ENCODE measurements at regions not wholly inside any gene's neighbourhood (a gene's known extent, or its start where the extent isn't known, plus 50 kb on each side); places are given as distances from the start of the nearest gene placed in this dataset.

GRCh38 chr17:13212860-13213259 lies 195.0 kb upstream of the ELAC2 start:
- no peak overlapping the region for H3K4me3 ChIP-seq (ENCODE audit: control insufficient read depth, low read depth, low read length)
- DNase-seq (ENCODE audit: low read depth) = no peak
- TF ChIP-seq CTCF (IDR thresholded peaks at IDR 0.05; ENCODE audit: control insufficient read depth, insufficient read depth, low read depth, low read length, missing control alignments) = no peak

- TF ChIP-seq CTCF (IDR thresholded peaks at IDR 0.05; ENCODE audit: control insufficient read depth, insufficient read depth, low read depth, low read length, missing control alignments) = no peak
- H3K4me3 ChIP-seq (ENCODE audit: control insufficient read depth, low read depth, low read length) = no peak overlapping the region
- no peak for DNase-seq (ENCODE audit: low read depth)
Measured at GRCh38 chr17:13209081-13209480, 191.3 kb upstream of the ELAC2 start.

GRCh38 chr17:13204607-13205237 lies 186.9 kb upstream of the ELAC2 start:
- no peak for DNase-seq (ENCODE audit: low read depth)
- no peak for TF ChIP-seq CTCF (IDR thresholded peaks at IDR 0.05; ENCODE audit: control insufficient read depth, insufficient read depth, low read depth, low read length, missing control alignments)

GRCh38 chr17:13202835-13203234 lies 185.0 kb upstream of the ELAC2 start:
- H3K4me3 ChIP-seq (ENCODE audit: control insufficient read depth, low read depth, low read length) = no peak overlapping the region
- no peak for TF ChIP-seq CTCF (IDR thresholded peaks at IDR 0.05; ENCODE audit: control insufficient read depth, insufficient read depth, low read depth, low read length, missing control alignments)
- DNase-seq (ENCODE audit: low read depth) = no peak

More at GRCh38 chr17:13204607-13205237, 186.9 kb upstream of the ELAC2 start:
- H3K4me3 ChIP-seq (ENCODE audit: control insufficient read depth, low read depth, low read length) = no peak overlapping the region

GRCh38 chr17:13200671-13201070 lies 182.8 kb upstream of the ELAC2 start:
- H3K4me3 ChIP-seq (ENCODE audit: control insufficient read depth, low read depth, low read length) = no peak overlapping the region
- DNase-seq (ENCODE audit: low read depth) = no peak
- no peak for TF ChIP-seq CTCF (IDR thresholded peaks at IDR 0.05; ENCODE audit: control insufficient read depth, insufficient read depth, low read depth, low read length, missing control alignments)

GRCh38 chr17:13199425-13199824 lies 181.6 kb upstream of the ELAC2 start:
- H3K4me3 ChIP-seq (ENCODE audit: control insufficient read depth, low read depth, low read length) = no peak overlapping the region
- DNase-seq (ENCODE audit: low read depth) = no peak
- no peak for TF ChIP-seq CTCF (IDR thresholded peaks at IDR 0.05; ENCODE audit: control insufficient read depth, insufficient read depth, low read depth, low read length, missing control alignments)

Data from AG09309 (cell line).